IMR-90 (cell line): ENCODE measurements at regions not wholly inside any gene's neighbourhood (a gene's known extent, or its start where the extent isn't known, plus 50 kb on each side); places are given as distances from the start of the nearest gene placed in this dataset.

Source experiments
- ATAC-seq: fragments of 200-7000 bp; cut with Tn5 transposase; 2 replicates; pipeline ENCODE4 v1.9.1; 2020; ENCODE audit warnings: low read depth, mild to moderate bottlenecking, moderate library complexity
- BruUV-seq: library from RNA; stranded (reverse); fragments of 400-500 nt; replicated peaks from 2 replicates; lab custom pipeline; 2021; lab: Mats Ljungman, UMichigan
- CTCF ChIA-PET: fragments of 300-600 bp; formaldehyde crosslinking; extraction: SDS; loops from one replicate; lab custom pipeline; 2021; ENCODE audit warnings: antibody characterized with exemption; lab: Yijun Ruan, JAX
- POLR2A ChIA-PET: fragments of 300-600 bp; sonication (Branson Sonifier 250); formaldehyde crosslinking; loops from one replicate; lab custom pipeline; 2022; ENCODE audit warnings: antibody characterized with exemption; ENCODE audit not compliant: unreplicated experiment; lab: Charles Lee
- DNase-seq: peaks from one replicate; pipeline ENCODE4 v3.0.0; 2013
- H2AFZ ChIP-seq: replicated peaks from 2 replicates; pipeline ENCODE3; 2013; ENCODE audit warnings: low read length, mild to moderate bottlenecking; ENCODE audit not compliant: poor library complexity
- H2AK5ac ChIP-seq: 2 replicates; pipeline ENCODE4 v1.6.1; 2013; ENCODE audit warnings: low read depth, low read length, inconsistent platforms
- H2AK9ac ChIP-seq: replicated peaks from 2 replicates; pipeline ENCODE3; 2013; ENCODE audit warnings: mild to moderate bottlenecking, low read depth, low read length, moderate library complexity; ENCODE audit not compliant: poor library complexity
- H2BK120ac ChIP-seq: 2 replicates; pipeline ENCODE4 v1.6.1; 2013; ENCODE audit warnings: low read depth, low read length, inconsistent platforms
- H2BK15ac ChIP-seq: 3 replicates; pipeline ENCODE4 v1.6.1; 2013; ENCODE audit warnings: low read depth, low read length, inconsistent platforms
- H2BK20ac ChIP-seq: 2 replicates; pipeline ENCODE4 v1.6.1; 2013; ENCODE audit warnings: low read depth, mild to moderate bottlenecking, inconsistent platforms, low read length, moderate library complexity
- H2BK5ac ChIP-seq: 2 replicates; pipeline ENCODE4 v1.6.1; 2013; ENCODE audit warnings: mild to moderate bottlenecking, low read depth, low read length, inconsistent platforms; ENCODE audit not compliant: poor library complexity, severe bottlenecking
- H3K14ac ChIP-seq: replicated peaks from 2 replicates; pipeline ENCODE4 v1.6.1; 2013; ENCODE audit warnings: low read depth, low read length, inconsistent platforms
- H3K18ac ChIP-seq: 2 replicates; pipeline ENCODE4 v1.6.1; 2013; ENCODE audit warnings: low read depth, low read length, control low read depth
- H3K23ac ChIP-seq: 2 replicates; pipeline ENCODE4 v1.6.1; 2013; ENCODE audit warnings: low read depth, low read length, inconsistent platforms
- H3K27ac ChIP-seq: 2 replicates; pipeline ENCODE4 v1.5.1; 2013; ENCODE audit warnings: mild to moderate bottlenecking, control low read depth, low read length; ENCODE audit not compliant: insufficient read depth
- H3K27me3 ChIP-seq: 2 replicates; pipeline ENCODE4 v1.6.1; 2013; ENCODE audit warnings: low read length; ENCODE audit not compliant: control insufficient read depth, insufficient read depth
- H3K36me3 ChIP-seq: 2 replicates; pipeline ENCODE4 v1.6.1; 2013; ENCODE audit warnings: low read length, mixed read lengths; ENCODE audit not compliant: control insufficient read depth, insufficient read depth
- H3K4ac ChIP-seq: 2 replicates; pipeline ENCODE4 v1.6.1; 2013; ENCODE audit warnings: low read depth, low read length, inconsistent platforms
- H3K4me1 ChIP-seq: 2 replicates; pipeline ENCODE4 v1.6.1; 2013; ENCODE audit warnings: low read length, mixed read lengths; ENCODE audit not compliant: control insufficient read depth, insufficient read depth
- H3K4me2 ChIP-seq: 2 replicates; pipeline ENCODE4 v1.6.1; 2013; ENCODE audit warnings: low read depth, mild to moderate bottlenecking, control low read depth, low read length, moderate library complexity
- H3K4me3 ChIP-seq: 2 replicates; pipeline ENCODE4 v1.5.1; 2013; ENCODE audit warnings: low read depth, mild to moderate bottlenecking, control low read depth, low read length, moderate library complexity; ENCODE audit not compliant: insufficient read depth
- H3K56ac ChIP-seq: 2 replicates; pipeline ENCODE4 v1.6.1; 2013; ENCODE audit warnings: low read length, inconsistent platforms; ENCODE audit not compliant: insufficient read depth; ENCODE audit errors: extremely low read depth
- H3K79me1 ChIP-seq, 2 experiments: 2 replicates each; pipeline ENCODE4 v1.6.1; 2013; ENCODE audit warnings: low read length in 2 of 2, inconsistent platforms in 1 of 2, low read depth in 1 of 2
- H3K9ac ChIP-seq: 2 replicates; pipeline ENCODE4 v1.6.1; 2013; ENCODE audit warnings: low read depth, low read length, control low read depth
- H3K9me1 ChIP-seq: 2 replicates; pipeline ENCODE4 v1.6.1; 2013; ENCODE audit warnings: low read length, inconsistent platforms; ENCODE audit not compliant: insufficient read depth
- H3K9me3 ChIP-seq: 2 replicates; pipeline ENCODE4 v1.6.1; 2013; ENCODE audit warnings: low read length; ENCODE audit not compliant: control insufficient read depth, insufficient read depth
- H4K20me1 ChIP-seq: 2 replicates; pipeline ENCODE4 v1.6.1; 2013; ENCODE audit warnings: low read length, inconsistent platforms; ENCODE audit not compliant: insufficient read depth
- H4K5ac ChIP-seq: 2 replicates; pipeline ENCODE4 v1.6.1; 2013; ENCODE audit warnings: mild to moderate bottlenecking, low read depth, low read length, control low read depth
- H4K8ac ChIP-seq, 2 experiments: 2 replicates each; pipeline ENCODE4 v1.6.1; 2013; ENCODE audit warnings: low read depth in 2 of 2, low read length in 2 of 2, control low read depth in 1 of 2, inconsistent platforms in 1 of 2
- H4K91ac ChIP-seq: 2 replicates; pipeline ENCODE4 v1.6.1; 2013; ENCODE audit warnings: low read depth, low read length, inconsistent platforms; ENCODE audit not compliant: insufficient read depth
- SMC3 ChIP-seq: fragments of 150-350 bp; IDR thresholded peaks from 2 replicates; pipeline ENCODE4 v1.6.1; 2016; ENCODE audit warnings: low read depth, mild to moderate bottlenecking, antibody characterized with exemption, low read length, moderate library complexity
- WGBS, 2 experiments: methylation state at CpG; one replicate each; pipeline versions ENCODE4 v1.1.5 to v1.1.7; 2013; ENCODE audit warnings: missing lambda C conversion rate in 2 of 2; ENCODE audit not compliant: insufficient read length in 1 of 2; ENCODE audit errors: extremely low coverage in 2 of 2; 5-methylcytosine and 5-hydroxymethylcytosine counted together
- dilution Hi-C: fragments of 300-500 bp; cut with HindIII; formaldehyde crosslinking; loops from one replicate; pipeline ENCODE4 v1.14.3; 2018; ENCODE audit warnings: low sequenced_read_pairs; ENCODE audit not compliant: unreplicated experiment
- in situ Hi-C: fragments of 300-500 bp; cut with MboI; formaldehyde crosslinking; loops from 3 replicates; pipeline ENCODE4 v1.14.3; 2019; ENCODE audit warnings: low sequenced_read_pairs, inconsistent platforms, mixed read lengths
- intact Hi-C: fragments of 100-400 bp; cut with micrococcal nuclease; formaldehyde crosslinking; loops from 2 replicates; pipeline ENCODE4 v1.10.0; 2022

DNA sequence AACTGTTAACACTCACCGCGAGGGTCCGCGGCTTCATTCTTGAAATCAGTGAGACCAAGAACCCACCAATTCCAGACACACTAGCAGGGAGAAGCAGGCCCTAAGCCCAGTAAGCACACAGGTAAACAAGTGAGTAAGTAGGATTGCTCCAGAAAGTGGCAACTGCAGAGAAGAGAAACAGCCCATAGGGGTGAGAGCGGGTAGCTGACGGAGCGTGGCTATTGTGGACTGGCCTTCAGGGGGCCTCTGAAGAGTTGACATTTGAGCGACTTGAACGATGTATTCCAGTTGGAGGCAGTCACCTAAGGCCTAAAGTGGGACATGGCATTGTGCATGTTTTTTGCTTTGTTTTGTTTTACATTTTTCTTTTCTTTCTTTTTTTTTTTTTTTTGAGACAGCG lies 74.2 kb downstream of the TSPAN17 start:
- no peak overlapping the region for H3K4ac ChIP-seq
- H2AFZ ChIP-seq = no peak overlapping the region
- no peak overlapping the region for H3K56ac ChIP-seq
- H3K4me1 ChIP-seq = no peaks in the 10 kb centered on the region
- H2AK5ac ChIP-seq = no peak overlapping the region
- in situ Hi-C loops = no loop called here
- no peaks in the 10 kb centered on the region for H3K9me1 ChIP-seq
- no peak overlapping the region for H3K4me3 ChIP-seq
- ATAC-seq = no peak
- H3K9me3 ChIP-seq = no peaks in the 10 kb centered on the region
- H4K91ac ChIP-seq = no peak overlapping the region
- DNase-seq = no peak
- H3K27me3 ChIP-seq = peaks cover 57% of the 10 kb centered on the region
- H3K79me1 ChIP-seq = no peaks in the 10 kb centered on the region
- no peak overlapping the region for H3K14ac ChIP-seq
- no peak overlapping the region for H4K8ac ChIP-seq
- no peaks in the 10 kb centered on the region for H3K36me3 ChIP-seq
- dilution Hi-C loops = no loop called here
- no peak overlapping the region for H3K9ac ChIP-seq
- no peak overlapping the region for H2BK15ac ChIP-seq
- ChIA-PET POLR2A (no interaction called here), CTCF (no interaction called here)
- H4K20me1 ChIP-seq = no peaks in the 10 kb centered on the region; the same call in 1 of the 2 replicates
- H3K18ac ChIP-seq = no peak overlapping the region
- no peak overlapping the region for H2BK20ac ChIP-seq
- H4K5ac ChIP-seq = no peak overlapping the region
- H3K4me2 ChIP-seq = no peak overlapping the region
- no peak overlapping the region for H3K27ac ChIP-seq
- 75% methylated on average over 3 of the region's 10 CpGs; no CpG with 5 or more reads in 1 of the 2 experiments for WGBS, 2 experiments
- TF ChIP-seq SMC3 = no peak
- H2BK120ac ChIP-seq = no peak overlapping the region
- BruUV-seq = no TSS peak
- H2BK5ac ChIP-seq = no peak overlapping the region
- H2AK9ac ChIP-seq = no peak overlapping the region
- H3K23ac ChIP-seq = no peak overlapping the region
- intact Hi-C loops = no loop called here
